Stomach (tissue), 8 donors: ENCODE measurements at regions not wholly inside any gene's neighbourhood (a gene's known extent, or its start where the extent isn't known, plus 50 kb on each side); places are given as distances from the start of the nearest gene placed in this dataset.
A peak's percentile ranks its signal among the peaks of the same experiment; 100 is the strongest.

ENCODE experiments used
- DNase-seq, 2 donors: peaks; one replicate each; pipeline versions ENCODE4 v3.0.0 to v3.0.0-alpha.2; 2013 to 2019
- H3K27ac ChIP-seq, 5 donors: fragments of 200-600 bp in 4 of 5; sonication (generic) in 4 of 5; one replicate each; pipeline ENCODE4 v1.5.1; 2013 to 2019; ENCODE audit warnings: mild to moderate bottlenecking in 1 of 5, moderate library complexity in 1 of 5
- H3K27me3 ChIP-seq, 3 donors: fragments of 200-600 bp; sonication (generic); one replicate each; pipeline ENCODE4 v1.5.1; 2017 to 2019; ENCODE audit warnings: mixed run types in 1 of 3
- H3K36me3 ChIP-seq, 4 donors: fragments of 200-600 bp; sonication (generic); 1 replicate in 3 of 4; 2 replicates in 1 of 4; pipeline ENCODE4 v1.5.1; 2016 to 2019
- H3K4me1 ChIP-seq, 4 donors: fragments of 200-600 bp; sonication (generic); one replicate each; pipeline ENCODE4 v1.5.1; 2016 to 2019
- H3K4me3 ChIP-seq, 4 donors: fragments of 200-600 bp; sonication (generic) in 3 of 4; one replicate each; pipeline ENCODE4 v1.5.1; 2016 to 2019; ENCODE audit warnings: mild to moderate bottlenecking in 1 of 4
- H3K9me3 ChIP-seq, 4 donors: fragments of 200-600 bp; sonication (generic); one replicate each; pipeline ENCODE4 v1.5.1; 2016 to 2019
- EP300 ChIP-seq: sonication (generic); formaldehyde crosslinking; IDR thresholded peaks from one replicate; pipeline ENCODE4 v1.6.1; 2017; ENCODE audit warnings: antibody characterized with exemption
- POLR2A ChIP-seq, 4 donors: fragments of 450-650 bp; IDR thresholded peaks; one replicate each; pipeline ENCODE4 v1.6.1; 2016; ENCODE audit warnings: antibody characterized with exemption in 4 of 4, control low read depth in 2 of 4, mild to moderate bottlenecking in 1 of 4, moderate library complexity in 1 of 4
- POLR2AphosphoS5 ChIP-seq, 3 donors: sonication (generic); formaldehyde crosslinking; IDR thresholded peaks; one replicate each; pipeline ENCODE4 v1.6.1; 2016; ENCODE audit warnings: antibody characterized with exemption in 3 of 3
- WGBS, 5 donors: extraction: QIAGEN DNeasy Blood & Tissue Kit in 3 of 5; methylation state at CpG; one replicate each; pipeline versions ENCODE4 v1.1.5 to v1.1.7; 2013 to 2018; 5-methylcytosine and 5-hydroxymethylcytosine counted together
- intact Hi-C: fragments of 100-400 bp; cut with DNase I; formaldehyde crosslinking; loops from one replicate; pipeline ENCODE4 v1.15.1; 2023; ENCODE audit warnings: low total_unique reads
- TF ChIP-seq, protein P1 (sequence below), 7 experiments: fragments of 450-650 bp in 4 of 7; fragments of 200-600 bp in 3 of 7; sonication (generic) in 3 of 7; IDR thresholded peaks; one replicate each; pipeline ENCODE4 v1.5.1; 2016 to 2019; ENCODE audit warnings: antibody characterized with exemption in 7 of 7, control low read depth in 2 of 7, mild to moderate bottlenecking in 1 of 7
- donor health status: healthy with polysubstance abuse.
- donor health status: Bipolar disorder and iron deficiency.
- donor health status: healthy.

DNA sequence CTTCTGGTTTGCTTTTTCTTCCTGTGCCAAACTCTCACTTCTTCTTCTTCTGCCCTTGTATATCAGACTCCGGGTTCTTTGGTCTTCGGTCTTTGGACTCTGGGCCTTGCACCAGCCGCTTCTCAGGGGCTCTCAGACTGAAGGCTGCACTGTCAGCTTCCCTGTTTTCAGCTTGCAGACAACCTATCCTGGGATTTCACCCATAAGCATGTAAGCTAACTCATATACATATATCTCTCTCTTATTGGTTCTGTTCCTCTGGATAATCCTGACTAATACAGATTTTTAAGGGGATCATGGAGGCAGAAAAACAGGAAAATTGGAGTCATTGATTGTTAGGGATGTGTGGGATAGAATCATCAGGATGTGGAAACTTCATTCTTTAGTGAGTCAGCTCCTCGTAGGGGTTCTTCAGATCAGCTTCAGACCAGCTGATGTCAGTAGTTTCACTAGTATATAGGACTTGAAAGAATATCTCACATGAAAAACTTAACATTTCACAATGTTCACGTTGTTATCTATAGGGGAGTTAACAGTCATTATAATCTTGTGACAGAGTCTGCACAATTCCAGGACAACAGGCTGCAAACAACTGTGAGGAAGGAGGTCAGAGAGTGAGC lies 102.9 kb downstream of the RASSF9 start:
- Histone ChIP-seq H3K4me3 (no peak overlapping the region), H3K9me3 (no peaks in the 10 kb centered on the region), H3K36me3 (no peaks in the 10 kb centered on the region), H3K27ac (no peak overlapping the region), H3K4me1 (no peaks in the 10 kb centered on the region), H3K27me3 (no peaks in the 10 kb centered on the region)
- WGBS, 5 donors: 61 to 73% (median 69%) methylated on average over 5 of the region's 5 CpGs
- TF ChIP-seq POLR2A (IDR thresholded peaks at IDR 0.05) (no peak), POLR2AphosphoS5 (IDR thresholded peaks at IDR 0.05) (no peak), EP300 (no peak)
- TF ChIP-seq, protein P1, sequence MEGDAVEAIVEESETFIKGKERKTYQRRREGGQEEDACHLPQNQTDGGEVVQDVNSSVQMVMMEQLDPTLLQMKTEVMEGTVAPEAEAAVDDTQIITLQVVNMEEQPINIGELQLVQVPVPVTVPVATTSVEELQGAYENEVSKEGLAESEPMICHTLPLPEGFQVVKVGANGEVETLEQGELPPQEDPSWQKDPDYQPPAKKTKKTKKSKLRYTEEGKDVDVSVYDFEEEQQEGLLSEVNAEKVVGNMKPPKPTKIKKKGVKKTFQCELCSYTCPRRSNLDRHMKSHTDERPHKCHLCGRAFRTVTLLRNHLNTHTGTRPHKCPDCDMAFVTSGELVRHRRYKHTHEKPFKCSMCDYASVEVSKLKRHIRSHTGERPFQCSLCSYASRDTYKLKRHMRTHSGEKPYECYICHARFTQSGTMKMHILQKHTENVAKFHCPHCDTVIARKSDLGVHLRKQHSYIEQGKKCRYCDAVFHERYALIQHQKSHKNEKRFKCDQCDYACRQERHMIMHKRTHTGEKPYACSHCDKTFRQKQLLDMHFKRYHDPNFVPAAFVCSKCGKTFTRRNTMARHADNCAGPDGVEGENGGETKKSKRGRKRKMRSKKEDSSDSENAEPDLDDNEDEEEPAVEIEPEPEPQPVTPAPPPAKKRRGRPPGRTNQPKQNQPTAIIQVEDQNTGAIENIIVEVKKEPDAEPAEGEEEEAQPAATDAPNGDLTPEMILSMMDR (IDR thresholded peaks at IDR 0.05): no peak
- DNase-seq: no peak
- intact Hi-C loops: no loop called here

DNA sequence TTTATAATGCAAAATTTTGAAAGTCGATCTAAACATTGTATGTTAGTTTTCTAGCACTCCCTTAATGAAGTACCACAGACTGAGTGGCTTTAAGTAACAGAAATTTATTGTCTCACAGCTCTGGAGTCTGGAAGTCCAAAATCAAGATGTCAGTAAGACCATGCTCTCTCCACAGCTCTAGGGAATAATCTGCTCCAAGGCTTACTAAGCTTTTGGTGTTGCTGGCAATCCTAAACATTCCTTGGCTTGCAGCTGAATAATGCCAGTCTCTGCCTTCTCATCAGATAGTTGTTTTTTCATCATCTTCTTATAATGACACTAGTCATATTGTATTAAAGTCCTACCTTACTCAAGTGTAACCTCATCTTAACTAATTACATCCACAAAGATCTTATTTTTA lies 102.2 kb downstream of the RASSF9 start:
- H3K27ac ChIP-seq: no peak overlapping the region
- no peak for DNase-seq
- no peaks in the 10 kb centered on the region for H3K36me3 ChIP-seq
- H3K9me3 ChIP-seq: no peaks in the 10 kb centered on the region
- WGBS, 5 donors: 77 to 91% (median 84%) methylated on average over 1 of the region's 1 CpG
- H3K4me1 ChIP-seq: no peaks in the 10 kb centered on the region
- no peak overlapping the region for H3K4me3 ChIP-seq
- no peaks in the 10 kb centered on the region for H3K27me3 ChIP-seq
- TF ChIP-seq EP300 (no peak), POLR2A (IDR thresholded peaks at IDR 0.05) (no peak), POLR2AphosphoS5 (IDR thresholded peaks at IDR 0.05) (no peak)
- TF ChIP-seq, protein P1 (IDR thresholded peaks at IDR 0.05): no peak
- intact Hi-C loops: no loop called here

DNA sequence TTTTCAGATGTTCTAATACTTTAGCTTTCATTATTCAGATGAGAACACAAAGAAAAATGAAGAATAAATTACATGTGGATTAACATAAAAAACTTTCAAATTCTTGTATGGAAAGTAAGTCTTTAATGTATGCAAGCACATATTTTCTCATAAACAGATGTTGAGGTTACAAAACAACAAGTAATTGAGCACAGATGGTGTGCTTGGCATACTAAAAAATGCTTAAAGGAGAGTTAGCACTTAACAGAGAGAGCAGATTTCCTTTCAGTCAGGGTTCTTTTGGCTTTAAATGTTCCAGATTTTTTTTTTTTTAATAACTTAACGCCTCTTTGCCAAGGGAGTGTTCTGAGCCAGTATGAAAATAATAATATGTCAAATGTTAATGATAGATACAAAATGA lies 96.0 kb downstream of the RASSF9 start:
- Histone ChIP-seq H3K9me3 (no peaks in the 10 kb centered on the region), H3K27me3 (no peaks in the 10 kb centered on the region), H3K36me3 (no peaks in the 10 kb centered on the region), H3K27ac (no peak overlapping the region), H3K4me1 (no peaks in the 10 kb centered on the region), H3K4me3 (no peak overlapping the region)
- intact Hi-C loops: no loop called here
- WGBS, 5 donors: 20 to 54% (median 25%) methylated on average over 1 of the region's 1 CpG
- TF ChIP-seq EP300 (no peak), POLR2A (IDR thresholded peaks at IDR 0.05) (no peak), POLR2AphosphoS5 (IDR thresholded peaks at IDR 0.05) (no peak)
- TF ChIP-seq, protein P1 (IDR thresholded peaks at IDR 0.05): no peak
- peak in 1 of 2 donors; percentile 6 for DNase-seq

DNA sequence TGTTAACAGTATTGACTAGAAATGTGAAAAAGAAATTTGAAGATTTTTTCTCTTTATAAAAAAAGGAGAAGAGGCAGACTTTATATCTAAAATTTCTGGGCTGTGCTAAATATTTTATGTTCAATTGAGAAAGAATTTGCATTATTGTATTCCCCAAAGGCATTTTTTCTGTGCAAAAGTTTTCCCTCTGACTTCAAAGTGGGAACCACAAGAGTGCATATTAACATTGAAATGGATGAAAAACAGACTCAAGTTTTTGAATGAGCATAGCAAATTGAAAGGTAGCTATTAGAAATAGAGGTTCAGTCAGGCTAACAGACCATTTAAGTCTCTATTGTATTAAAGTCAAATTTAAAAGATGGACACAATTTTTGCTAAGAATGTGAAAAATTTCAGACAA lies 95.2 kb downstream of the RASSF9 start:
- Histone ChIP-seq H3K4me3 (no peak overlapping the region), H3K27me3 (no peaks in the 10 kb centered on the region), H3K27ac (no peak overlapping the region), H3K4me1 (no peaks in the 10 kb centered on the region), H3K36me3 (no peaks in the 10 kb centered on the region), H3K9me3 (no peaks in the 10 kb centered on the region)
- TF ChIP-seq, protein P1 (IDR thresholded peaks at IDR 0.05): no peak
- no peak for TF ChIP-seq EP300
- intact Hi-C loops: no loop called here
- no peak for DNase-seq
